ENCODE measurements at regions not wholly inside any gene's neighbourhood (a gene's known extent, or its start where the extent isn't known, plus 50 kb on each side); places are given as distances from the start of the nearest gene placed in this dataset.

DNA sequence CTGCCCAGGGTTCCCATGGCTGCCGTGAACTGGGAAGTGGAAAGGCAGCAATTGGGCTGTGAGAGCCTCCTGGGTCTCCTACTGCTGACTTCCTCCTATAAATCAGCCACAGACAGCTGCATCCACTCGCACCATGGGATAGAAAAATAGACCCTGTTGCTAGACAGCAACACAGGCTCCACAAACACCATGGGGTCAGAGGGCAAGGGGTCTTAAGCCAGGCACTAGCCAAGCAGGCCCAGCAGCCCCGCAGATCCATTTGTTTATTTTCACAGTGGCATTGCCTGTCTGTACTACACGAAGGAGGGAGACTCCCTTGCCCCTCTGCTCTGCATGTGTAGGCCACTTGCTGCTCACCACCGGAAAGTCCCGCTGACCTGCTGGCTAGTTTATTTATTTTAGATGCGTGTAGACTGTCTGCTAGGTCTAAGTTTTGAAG, 139.8 kb downstream of the DACT1 start:
- Mint-ChIP-seq H3K9me3 (peaks cover 11% of the 10 kb centered on the region), H3K4me1 (peaks cover 10% of the 10 kb centered on the region), H3K27me3 (ENCODE audit: low read depth) (peaks cover 16% of the 10 kb centered on the region), H3K36me3 (peaks cover 5% of the 10 kb centered on the region), H3K4me3 (no peak overlapping the region), H3K27ac (no peak overlapping the region)
- DNase-seq (ENCODE audit: low spot score) (no peak), ATAC-seq (no peak)
- POLR2A ChIA-PET: no interaction called here
- TF ChIP-seq, protein P1, sequence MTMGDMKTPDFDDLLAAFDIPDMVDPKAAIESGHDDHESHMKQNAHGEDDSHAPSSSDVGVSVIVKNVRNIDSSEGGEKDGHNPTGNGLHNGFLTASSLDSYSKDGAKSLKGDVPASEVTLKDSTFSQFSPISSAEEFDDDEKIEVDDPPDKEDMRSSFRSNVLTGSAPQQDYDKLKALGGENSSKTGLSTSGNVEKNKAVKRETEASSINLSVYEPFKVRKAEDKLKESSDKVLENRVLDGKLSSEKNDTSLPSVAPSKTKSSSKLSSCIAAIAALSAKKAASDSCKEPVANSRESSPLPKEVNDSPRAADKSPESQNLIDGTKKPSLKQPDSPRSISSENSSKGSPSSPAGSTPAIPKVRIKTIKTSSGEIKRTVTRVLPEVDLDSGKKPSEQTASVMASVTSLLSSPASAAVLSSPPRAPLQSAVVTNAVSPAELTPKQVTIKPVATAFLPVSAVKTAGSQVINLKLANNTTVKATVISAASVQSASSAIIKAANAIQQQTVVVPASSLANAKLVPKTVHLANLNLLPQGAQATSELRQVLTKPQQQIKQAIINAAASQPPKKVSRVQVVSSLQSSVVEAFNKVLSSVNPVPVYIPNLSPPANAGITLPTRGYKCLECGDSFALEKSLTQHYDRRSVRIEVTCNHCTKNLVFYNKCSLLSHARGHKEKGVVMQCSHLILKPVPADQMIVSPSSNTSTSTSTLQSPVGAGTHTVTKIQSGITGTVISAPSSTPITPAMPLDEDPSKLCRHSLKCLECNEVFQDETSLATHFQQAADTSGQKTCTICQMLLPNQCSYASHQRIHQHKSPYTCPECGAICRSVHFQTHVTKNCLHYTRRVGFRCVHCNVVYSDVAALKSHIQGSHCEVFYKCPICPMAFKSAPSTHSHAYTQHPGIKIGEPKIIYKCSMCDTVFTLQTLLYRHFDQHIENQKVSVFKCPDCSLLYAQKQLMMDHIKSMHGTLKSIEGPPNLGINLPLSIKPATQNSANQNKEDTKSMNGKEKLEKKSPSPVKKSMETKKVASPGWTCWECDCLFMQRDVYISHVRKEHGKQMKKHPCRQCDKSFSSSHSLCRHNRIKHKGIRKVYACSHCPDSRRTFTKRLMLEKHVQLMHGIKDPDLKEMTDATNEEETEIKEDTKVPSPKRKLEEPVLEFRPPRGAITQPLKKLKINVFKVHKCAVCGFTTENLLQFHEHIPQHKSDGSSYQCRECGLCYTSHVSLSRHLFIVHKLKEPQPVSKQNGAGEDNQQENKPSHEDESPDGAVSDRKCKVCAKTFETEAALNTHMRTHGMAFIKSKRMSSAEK (CRISPR knock-in tag; IDR thresholded peaks at IDR 0.05; ENCODE audit: borderline replicate concordance): no peak
- TF ChIP-seq JUN (CRISPR knock-in tag; IDR thresholded peaks at IDR 0.05): no peak
- no peak for TF ChIP-seq ETV6 (CRISPR knock-in tag; IDR thresholded peaks at IDR 0.05)
- TF ChIP-seq, protein P2, sequence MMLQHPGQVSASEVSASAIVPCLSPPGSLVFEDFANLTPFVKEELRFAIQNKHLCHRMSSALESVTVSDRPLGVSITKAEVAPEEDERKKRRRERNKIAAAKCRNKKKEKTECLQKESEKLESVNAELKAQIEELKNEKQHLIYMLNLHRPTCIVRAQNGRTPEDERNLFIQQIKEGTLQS (CRISPR knock-in tag; conservative IDR thresholded peaks at IDR 0.05): no peak
- TF ChIP-seq, protein P3, sequence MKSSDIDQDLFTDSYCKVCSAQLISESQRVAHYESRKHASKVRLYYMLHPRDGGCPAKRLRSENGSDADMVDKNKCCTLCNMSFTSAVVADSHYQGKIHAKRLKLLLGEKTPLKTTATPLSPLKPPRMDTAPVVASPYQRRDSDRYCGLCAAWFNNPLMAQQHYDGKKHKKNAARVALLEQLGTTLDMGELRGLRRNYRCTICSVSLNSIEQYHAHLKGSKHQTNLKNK (CRISPR knock-in tag; IDR thresholded peaks at IDR 0.05): no peak
- TF ChIP-seq FOXJ3 (CRISPR knock-in tag; IDR thresholded peaks at IDR 0.05; ENCODE audit: borderline replicate concordance): no peak
- no peak for TF ChIP-seq RORB (CRISPR knock-in tag; IDR thresholded peaks at IDR 0.05)
- TF ChIP-seq, protein P4, sequence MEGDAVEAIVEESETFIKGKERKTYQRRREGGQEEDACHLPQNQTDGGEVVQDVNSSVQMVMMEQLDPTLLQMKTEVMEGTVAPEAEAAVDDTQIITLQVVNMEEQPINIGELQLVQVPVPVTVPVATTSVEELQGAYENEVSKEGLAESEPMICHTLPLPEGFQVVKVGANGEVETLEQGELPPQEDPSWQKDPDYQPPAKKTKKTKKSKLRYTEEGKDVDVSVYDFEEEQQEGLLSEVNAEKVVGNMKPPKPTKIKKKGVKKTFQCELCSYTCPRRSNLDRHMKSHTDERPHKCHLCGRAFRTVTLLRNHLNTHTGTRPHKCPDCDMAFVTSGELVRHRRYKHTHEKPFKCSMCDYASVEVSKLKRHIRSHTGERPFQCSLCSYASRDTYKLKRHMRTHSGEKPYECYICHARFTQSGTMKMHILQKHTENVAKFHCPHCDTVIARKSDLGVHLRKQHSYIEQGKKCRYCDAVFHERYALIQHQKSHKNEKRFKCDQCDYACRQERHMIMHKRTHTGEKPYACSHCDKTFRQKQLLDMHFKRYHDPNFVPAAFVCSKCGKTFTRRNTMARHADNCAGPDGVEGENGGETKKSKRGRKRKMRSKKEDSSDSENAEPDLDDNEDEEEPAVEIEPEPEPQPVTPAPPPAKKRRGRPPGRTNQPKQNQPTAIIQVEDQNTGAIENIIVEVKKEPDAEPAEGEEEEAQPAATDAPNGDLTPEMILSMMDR (IDR thresholded peaks at IDR 0.05): no peak
- TF ChIP-seq ZBTB21 (CRISPR knock-in tag; IDR thresholded peaks at IDR 0.05; ENCODE audit: borderline replicate concordance): no peak
- no peak for TF ChIP-seq ZNF671 (CRISPR knock-in tag; IDR thresholded peaks at IDR 0.05)
- TF ChIP-seq GTF2I (CRISPR knock-in tag; conservative IDR thresholded peaks at IDR 0.05): no peak
- no peak for TF ChIP-seq NFE2L1 (CRISPR knock-in tag; IDR thresholded peaks at IDR 0.05)
- TF ChIP-seq, protein P5, sequence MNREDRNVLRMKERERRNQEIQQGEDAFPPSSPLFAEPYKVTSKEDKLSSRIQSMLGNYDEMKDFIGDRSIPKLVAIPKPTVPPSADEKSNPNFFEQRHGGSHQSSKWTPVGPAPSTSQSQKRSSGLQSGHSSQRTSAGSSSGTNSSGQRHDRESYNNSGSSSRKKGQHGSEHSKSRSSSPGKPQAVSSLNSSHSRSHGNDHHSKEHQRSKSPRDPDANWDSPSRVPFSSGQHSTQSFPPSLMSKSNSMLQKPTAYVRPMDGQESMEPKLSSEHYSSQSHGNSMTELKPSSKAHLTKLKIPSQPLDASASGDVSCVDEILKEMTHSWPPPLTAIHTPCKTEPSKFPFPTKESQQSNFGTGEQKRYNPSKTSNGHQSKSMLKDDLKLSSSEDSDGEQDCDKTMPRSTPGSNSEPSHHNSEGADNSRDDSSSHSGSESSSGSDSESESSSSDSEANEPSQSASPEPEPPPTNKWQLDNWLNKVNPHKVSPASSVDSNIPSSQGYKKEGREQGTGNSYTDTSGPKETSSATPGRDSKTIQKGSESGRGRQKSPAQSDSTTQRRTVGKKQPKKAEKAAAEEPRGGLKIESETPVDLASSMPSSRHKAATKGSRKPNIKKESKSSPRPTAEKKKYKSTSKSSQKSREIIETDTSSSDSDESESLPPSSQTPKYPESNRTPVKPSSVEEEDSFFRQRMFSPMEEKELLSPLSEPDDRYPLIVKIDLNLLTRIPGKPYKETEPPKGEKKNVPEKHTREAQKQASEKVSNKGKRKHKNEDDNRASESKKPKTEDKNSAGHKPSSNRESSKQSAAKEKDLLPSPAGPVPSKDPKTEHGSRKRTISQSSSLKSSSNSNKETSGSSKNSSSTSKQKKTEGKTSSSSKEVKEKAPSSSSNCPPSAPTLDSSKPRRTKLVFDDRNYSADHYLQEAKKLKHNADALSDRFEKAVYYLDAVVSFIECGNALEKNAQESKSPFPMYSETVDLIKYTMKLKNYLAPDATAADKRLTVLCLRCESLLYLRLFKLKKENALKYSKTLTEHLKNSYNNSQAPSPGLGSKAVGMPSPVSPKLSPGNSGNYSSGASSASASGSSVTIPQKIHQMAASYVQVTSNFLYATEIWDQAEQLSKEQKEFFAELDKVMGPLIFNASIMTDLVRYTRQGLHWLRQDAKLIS (CRISPR knock-in tag; IDR thresholded peaks at IDR 0.05; ENCODE audit: borderline replicate concordance): no peak
- CTCF ChIA-PET: no interaction called here

DNA sequence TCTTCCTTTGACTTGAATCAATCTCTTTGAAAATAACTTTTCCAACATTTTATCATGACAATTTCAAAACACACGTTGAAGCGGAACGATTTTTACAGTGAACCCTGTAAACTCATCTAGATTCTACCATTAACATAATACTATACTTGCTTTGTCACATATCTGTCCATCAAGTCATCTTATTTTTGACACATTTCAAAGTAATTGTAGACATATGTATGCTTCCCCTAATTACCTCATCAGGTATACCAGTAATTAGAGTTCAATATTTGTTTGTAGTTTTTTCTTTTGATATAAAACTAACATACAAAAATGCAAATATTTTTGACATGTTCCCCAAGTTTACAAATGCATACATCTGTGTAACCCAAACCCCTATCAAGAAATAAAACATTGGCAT, 140.4 kb downstream of the DACT1 start:
- Mint-ChIP-seq H3K27ac (no peak overlapping the region), H3K4me1 (peaks cover 4% of the 10 kb centered on the region), H3K27me3 (ENCODE audit: low read depth) (peaks cover 15% of the 10 kb centered on the region), H3K9me3 (peaks cover 11% of the 10 kb centered on the region), H3K4me3 (no peak overlapping the region), H3K36me3 (peaks cover 5% of the 10 kb centered on the region)
- CTCF ChIA-PET: no interaction called here
- POLR2A ChIA-PET: no interaction called here
- DNase-seq (ENCODE audit: low spot score) (no peak), ATAC-seq (no peak)
- TF ChIP-seq, protein P6, sequence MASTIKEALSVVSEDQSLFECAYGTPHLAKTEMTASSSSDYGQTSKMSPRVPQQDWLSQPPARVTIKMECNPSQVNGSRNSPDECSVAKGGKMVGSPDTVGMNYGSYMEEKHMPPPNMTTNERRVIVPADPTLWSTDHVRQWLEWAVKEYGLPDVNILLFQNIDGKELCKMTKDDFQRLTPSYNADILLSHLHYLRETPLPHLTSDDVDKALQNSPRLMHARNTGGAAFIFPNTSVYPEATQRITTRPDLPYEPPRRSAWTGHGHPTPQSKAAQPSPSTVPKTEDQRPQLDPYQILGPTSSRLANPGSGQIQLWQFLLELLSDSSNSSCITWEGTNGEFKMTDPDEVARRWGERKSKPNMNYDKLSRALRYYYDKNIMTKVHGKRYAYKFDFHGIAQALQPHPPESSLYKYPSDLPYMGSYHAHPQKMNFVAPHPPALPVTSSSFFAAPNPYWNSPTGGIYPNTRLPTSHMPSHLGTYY (CRISPR knock-in tag; IDR thresholded peaks at IDR 0.05): no peak
- TF ChIP-seq SOX15 (CRISPR knock-in tag; IDR thresholded peaks at IDR 0.05) (no peak), ZBTB21 (CRISPR knock-in tag; IDR thresholded peaks at IDR 0.05; ENCODE audit: borderline replicate concordance) (no peak), ZNF416 (CRISPR knock-in tag; IDR thresholded peaks at IDR 0.05) (no peak), CREB1 (CRISPR knock-in tag; IDR thresholded peaks at IDR 0.05) (no peak), FOXK1 (CRISPR knock-in tag; IDR thresholded peaks at IDR 0.05) (no peak), GRHL2 (CRISPR knock-in tag; IDR thresholded peaks at IDR 0.05; ENCODE audit: insufficient replicate concordance, severe bottlenecking) (no peak)
- TF ChIP-seq, protein P7, sequence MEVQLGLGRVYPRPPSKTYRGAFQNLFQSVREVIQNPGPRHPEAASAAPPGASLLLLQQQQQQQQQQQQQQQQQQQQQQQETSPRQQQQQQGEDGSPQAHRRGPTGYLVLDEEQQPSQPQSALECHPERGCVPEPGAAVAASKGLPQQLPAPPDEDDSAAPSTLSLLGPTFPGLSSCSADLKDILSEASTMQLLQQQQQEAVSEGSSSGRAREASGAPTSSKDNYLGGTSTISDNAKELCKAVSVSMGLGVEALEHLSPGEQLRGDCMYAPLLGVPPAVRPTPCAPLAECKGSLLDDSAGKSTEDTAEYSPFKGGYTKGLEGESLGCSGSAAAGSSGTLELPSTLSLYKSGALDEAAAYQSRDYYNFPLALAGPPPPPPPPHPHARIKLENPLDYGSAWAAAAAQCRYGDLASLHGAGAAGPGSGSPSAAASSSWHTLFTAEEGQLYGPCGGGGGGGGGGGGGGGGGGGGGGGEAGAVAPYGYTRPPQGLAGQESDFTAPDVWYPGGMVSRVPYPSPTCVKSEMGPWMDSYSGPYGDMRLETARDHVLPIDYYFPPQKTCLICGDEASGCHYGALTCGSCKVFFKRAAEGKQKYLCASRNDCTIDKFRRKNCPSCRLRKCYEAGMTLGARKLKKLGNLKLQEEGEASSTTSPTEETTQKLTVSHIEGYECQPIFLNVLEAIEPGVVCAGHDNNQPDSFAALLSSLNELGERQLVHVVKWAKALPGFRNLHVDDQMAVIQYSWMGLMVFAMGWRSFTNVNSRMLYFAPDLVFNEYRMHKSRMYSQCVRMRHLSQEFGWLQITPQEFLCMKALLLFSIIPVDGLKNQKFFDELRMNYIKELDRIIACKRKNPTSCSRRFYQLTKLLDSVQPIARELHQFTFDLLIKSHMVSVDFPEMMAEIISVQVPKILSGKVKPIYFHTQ (CRISPR knock-in tag; IDR thresholded peaks at IDR 0.05): no peak
- TF ChIP-seq, protein P8, sequence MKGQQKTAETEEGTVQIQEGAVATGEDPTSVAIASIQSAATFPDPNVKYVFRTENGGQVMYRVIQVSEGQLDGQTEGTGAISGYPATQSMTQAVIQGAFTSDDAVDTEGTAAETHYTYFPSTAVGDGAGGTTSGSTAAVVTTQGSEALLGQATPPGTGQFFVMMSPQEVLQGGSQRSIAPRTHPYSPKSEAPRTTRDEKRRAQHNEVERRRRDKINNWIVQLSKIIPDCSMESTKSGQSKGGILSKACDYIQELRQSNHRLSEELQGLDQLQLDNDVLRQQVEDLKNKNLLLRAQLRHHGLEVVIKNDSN (CRISPR knock-in tag; IDR thresholded peaks at IDR 0.05): no peak
